ENCODE measurements at regions not wholly inside any gene's neighbourhood (a gene's known extent, or its start where the extent isn't known, plus 50 kb on each side); places are given as distances from the start of the nearest gene placed in this dataset.
A peak's percentile ranks its signal among the peaks of the same experiment; 100 is the strongest.

DNA sequence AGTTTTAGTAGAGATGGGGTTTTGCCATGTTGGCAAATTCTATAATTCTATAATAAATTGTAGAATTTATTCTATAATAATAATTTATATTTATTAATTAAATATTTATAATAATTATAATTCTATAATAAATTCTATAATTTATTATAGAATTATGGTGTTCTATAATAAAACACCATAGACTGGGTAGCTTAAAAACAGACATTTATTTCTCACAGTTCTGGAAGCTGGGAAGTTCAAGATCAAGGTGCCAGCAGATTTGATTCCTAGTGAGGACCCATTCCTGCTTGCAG lies 130.9 kb upstream of the PELI1 start:
- no peak for ATAC-seq
- TF ChIP-seq ESRRG (CRISPR knock-in tag; IDR thresholded peaks at IDR 0.05) (no peak), OSR1 (CRISPR knock-in tag; IDR thresholded peaks at IDR 0.05) (no peak), ARNTL (CRISPR knock-in tag; IDR thresholded peaks at IDR 0.05; ENCODE audit: borderline replicate concordance, low read depth) (no peak), ZFP30 (CRISPR knock-in tag; IDR thresholded peaks at IDR 0.05) (no peak), CSRNP3 (CRISPR knock-in tag; IDR thresholded peaks at IDR 0.05) (no peak), ZNF8 (CRISPR knock-in tag; IDR thresholded peaks at IDR 0.05) (no peak), ZNF565 (CRISPR knock-in tag; conservative IDR thresholded peaks at IDR 0.05; ENCODE audit: low read depth) (no peak), CSDC2 (CRISPR knock-in tag; IDR thresholded peaks at IDR 0.05) (no peak), PPARA (CRISPR knock-in tag; IDR thresholded peaks at IDR 0.05; ENCODE audit: borderline replicate concordance) (no peak), POU6F1 (CRISPR knock-in tag; IDR thresholded peaks at IDR 0.05; ENCODE audit: borderline replicate concordance, low read depth) (no peak), RARB (CRISPR knock-in tag; IDR thresholded peaks at IDR 0.05) (no peak), ZNF70 (CRISPR knock-in tag; IDR thresholded peaks at IDR 0.05) (no peak)
- TF ChIP-seq, protein P1, sequence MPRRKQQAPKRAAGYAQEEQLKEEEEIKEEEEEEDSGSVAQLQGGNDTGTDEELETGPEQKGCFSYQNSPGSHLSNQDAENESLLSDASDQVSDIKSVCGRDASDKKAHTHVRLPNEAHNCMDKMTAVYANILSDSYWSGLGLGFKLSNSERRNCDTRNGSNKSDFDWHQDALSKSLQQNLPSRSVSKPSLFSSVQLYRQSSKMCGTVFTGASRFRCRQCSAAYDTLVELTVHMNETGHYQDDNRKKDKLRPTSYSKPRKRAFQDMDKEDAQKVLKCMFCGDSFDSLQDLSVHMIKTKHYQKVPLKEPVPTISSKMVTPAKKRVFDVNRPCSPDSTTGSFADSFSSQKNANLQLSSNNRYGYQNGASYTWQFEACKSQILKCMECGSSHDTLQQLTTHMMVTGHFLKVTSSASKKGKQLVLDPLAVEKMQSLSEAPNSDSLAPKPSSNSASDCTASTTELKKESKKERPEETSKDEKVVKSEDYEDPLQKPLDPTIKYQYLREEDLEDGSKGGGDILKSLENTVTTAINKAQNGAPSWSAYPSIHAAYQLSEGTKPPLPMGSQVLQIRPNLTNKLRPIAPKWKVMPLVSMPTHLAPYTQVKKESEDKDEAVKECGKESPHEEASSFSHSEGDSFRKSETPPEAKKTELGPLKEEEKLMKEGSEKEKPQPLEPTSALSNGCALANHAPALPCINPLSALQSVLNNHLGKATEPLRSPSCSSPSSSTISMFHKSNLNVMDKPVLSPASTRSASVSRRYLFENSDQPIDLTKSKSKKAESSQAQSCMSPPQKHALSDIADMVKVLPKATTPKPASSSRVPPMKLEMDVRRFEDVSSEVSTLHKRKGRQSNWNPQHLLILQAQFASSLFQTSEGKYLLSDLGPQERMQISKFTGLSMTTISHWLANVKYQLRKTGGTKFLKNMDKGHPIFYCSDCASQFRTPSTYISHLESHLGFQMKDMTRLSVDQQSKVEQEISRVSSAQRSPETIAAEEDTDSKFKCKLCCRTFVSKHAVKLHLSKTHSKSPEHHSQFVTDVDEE (CRISPR knock-in tag; IDR thresholded peaks at IDR 0.05): no peak

- TF ChIP-seq TOX (CRISPR knock-in tag; IDR thresholded peaks at IDR 0.05; ENCODE audit: borderline replicate concordance) (no peak), ISL1 (CRISPR knock-in tag; IDR thresholded peaks at IDR 0.05) (peak; percentile 43)
- peak; percentile 64 for ATAC-seq
Observed at GRCh38 chr2:64276417-64277095, 132.3 kb upstream of the PELI1 start.

DNA sequence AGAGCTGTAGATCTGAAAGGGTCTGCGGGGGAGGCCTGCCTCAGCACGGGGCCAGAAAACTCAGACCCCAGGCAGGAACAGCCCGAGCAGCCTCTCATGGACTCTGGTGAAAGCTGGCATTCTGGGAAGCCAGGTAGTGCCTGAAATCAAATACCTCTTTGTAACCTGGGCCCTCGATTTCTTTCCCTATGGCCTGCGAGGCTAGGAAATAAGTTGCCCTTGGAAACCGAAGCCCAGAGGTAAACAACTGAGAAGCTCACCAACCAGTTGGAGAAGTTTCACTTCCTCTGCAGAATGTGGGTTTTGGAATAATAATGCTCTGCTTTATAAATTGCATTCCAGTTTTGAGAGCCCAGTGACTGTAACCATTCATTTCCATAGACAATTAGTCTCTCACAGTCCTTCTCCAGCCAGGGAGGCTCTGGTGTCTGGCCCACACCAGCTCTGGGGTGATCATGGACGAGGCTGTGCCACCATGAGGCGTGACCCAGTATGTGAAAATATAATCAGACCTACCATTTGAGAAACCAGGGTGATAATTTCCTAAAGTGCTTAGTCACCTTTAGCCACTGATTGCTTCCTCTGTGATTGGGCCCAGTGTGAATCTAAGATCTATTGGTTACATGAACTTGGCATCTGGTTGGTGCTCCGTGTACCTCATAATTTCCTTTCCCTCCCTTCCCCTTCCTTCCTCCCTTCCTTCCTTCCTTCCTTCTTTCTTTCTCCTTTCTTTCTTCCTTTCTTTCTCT lies 133.1 kb upstream of the PELI1 start:
- no peak for TF ChIP-seq ZNF8 (CRISPR knock-in tag; IDR thresholded peaks at IDR 0.05)
- TF ChIP-seq ISL1 (CRISPR knock-in tag; IDR thresholded peaks at IDR 0.05): no peak
- TF ChIP-seq POU6F1 (CRISPR knock-in tag; IDR thresholded peaks at IDR 0.05; ENCODE audit: borderline replicate concordance, low read depth): no peak
- TF ChIP-seq, protein P2, sequence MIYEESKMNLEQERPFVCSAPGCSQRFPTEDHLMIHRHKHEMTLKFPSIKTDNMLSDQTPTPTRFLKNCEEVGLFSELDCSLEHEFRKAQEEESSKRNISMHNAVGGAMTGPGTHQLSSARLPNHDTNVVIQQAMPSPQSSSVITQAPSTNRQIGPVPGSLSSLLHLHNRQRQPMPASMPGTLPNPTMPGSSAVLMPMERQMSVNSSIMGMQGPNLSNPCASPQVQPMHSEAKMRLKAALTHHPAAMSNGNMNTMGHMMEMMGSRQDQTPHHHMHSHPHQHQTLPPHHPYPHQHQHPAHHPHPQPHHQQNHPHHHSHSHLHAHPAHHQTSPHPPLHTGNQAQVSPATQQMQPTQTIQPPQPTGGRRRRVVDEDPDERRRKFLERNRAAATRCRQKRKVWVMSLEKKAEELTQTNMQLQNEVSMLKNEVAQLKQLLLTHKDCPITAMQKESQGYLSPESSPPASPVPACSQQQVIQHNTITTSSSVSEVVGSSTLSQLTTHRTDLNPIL (CRISPR knock-in tag; IDR thresholded peaks at IDR 0.05; ENCODE audit: low read depth): no peak
- no peak for TF ChIP-seq PATZ1 (CRISPR knock-in tag; IDR thresholded peaks at IDR 0.05; ENCODE audit: borderline replicate concordance)
- no peak for TF ChIP-seq ESRRG (CRISPR knock-in tag; IDR thresholded peaks at IDR 0.05)
- no peak for TF ChIP-seq CSRNP3 (CRISPR knock-in tag; IDR thresholded peaks at IDR 0.05)
- TF ChIP-seq SNAI2 (CRISPR knock-in tag; IDR thresholded peaks at IDR 0.05): no peak
- no peak for TF ChIP-seq ZNF70 (CRISPR knock-in tag; IDR thresholded peaks at IDR 0.05)
- no peak for TF ChIP-seq ZFP3 (CRISPR knock-in tag; IDR thresholded peaks at IDR 0.05)
- TF ChIP-seq GLIS3 (CRISPR knock-in tag; IDR thresholded peaks at IDR 0.05): no peak
- TF ChIP-seq TOX (CRISPR knock-in tag; IDR thresholded peaks at IDR 0.05; ENCODE audit: borderline replicate concordance): no peak
- TF ChIP-seq, protein P1 (CRISPR knock-in tag; IDR thresholded peaks at IDR 0.05): no peak
- no peak for TF ChIP-seq RARB (CRISPR knock-in tag; IDR thresholded peaks at IDR 0.05)
- no peak for TF ChIP-seq ARNTL (CRISPR knock-in tag; IDR thresholded peaks at IDR 0.05; ENCODE audit: borderline replicate concordance, low read depth)
- ATAC-seq: no peak

All from SK-N-SH treated with all-trans-retinoic acid at 6 μM for 48 hours (cell line).